ENCODE measurements at regions not wholly inside any gene's neighbourhood (a gene's known extent, or its start where the extent isn't known, plus 50 kb on each side); places are given as distances from the start of the nearest gene placed in this dataset.

DNA sequence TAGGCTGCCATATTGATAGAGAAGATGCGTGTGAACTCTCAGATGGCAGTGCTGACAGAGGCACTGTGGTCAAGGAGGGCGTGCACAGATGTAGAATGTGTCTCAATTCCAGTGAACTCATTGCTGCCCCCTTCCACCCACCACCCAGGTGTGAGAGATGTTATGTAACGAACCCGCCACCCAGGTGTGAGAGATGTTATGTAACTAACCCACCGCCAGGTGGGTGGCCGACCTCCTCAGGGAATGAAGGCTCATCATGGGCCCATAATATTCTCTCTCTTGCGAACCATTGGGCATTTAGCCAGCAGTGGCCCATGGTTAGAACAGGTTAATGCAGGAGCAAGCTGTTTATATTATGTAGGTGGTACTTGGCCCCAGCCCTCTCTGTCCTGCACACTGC is 140.4 kb upstream of the MTPN start:
- TF ChIP-seq, protein P1, sequence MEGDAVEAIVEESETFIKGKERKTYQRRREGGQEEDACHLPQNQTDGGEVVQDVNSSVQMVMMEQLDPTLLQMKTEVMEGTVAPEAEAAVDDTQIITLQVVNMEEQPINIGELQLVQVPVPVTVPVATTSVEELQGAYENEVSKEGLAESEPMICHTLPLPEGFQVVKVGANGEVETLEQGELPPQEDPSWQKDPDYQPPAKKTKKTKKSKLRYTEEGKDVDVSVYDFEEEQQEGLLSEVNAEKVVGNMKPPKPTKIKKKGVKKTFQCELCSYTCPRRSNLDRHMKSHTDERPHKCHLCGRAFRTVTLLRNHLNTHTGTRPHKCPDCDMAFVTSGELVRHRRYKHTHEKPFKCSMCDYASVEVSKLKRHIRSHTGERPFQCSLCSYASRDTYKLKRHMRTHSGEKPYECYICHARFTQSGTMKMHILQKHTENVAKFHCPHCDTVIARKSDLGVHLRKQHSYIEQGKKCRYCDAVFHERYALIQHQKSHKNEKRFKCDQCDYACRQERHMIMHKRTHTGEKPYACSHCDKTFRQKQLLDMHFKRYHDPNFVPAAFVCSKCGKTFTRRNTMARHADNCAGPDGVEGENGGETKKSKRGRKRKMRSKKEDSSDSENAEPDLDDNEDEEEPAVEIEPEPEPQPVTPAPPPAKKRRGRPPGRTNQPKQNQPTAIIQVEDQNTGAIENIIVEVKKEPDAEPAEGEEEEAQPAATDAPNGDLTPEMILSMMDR (conservative IDR thresholded peaks at IDR 0.05), result no peak
- TF ChIP-seq EZH2 (IDR thresholded peaks at IDR 0.05; ENCODE audit: low read depth), result no peak

All from PC-9 (cell line).